HG02852 (cell line): ENCODE measurements at regions not wholly inside any gene's neighbourhood (a gene's known extent, or its start where the extent isn't known, plus 50 kb on each side); places are given as distances from the start of the nearest gene placed in this dataset.

Experiments used
- ATAC-seq: cut with Tn5 transposase; IDR thresholded peaks from one replicate; pipeline ENCODE4 v1.9.1; 2021; ENCODE audit warnings: mild to moderate bottlenecking, moderate library complexity; ENCODE audit not compliant: unreplicated experiment

- no peak for ATAC-seq
Measured at GRCh38 chr10:31081937-31082840, 50.5 kb upstream of the ZNF438 start.

GRCh38 chr10:31083765-31084184, 52.1 kb upstream of the ZNF438 start:
- ATAC-seq: no peak

- no peak for ATAC-seq
Measured at GRCh38 chr10:31087011-31087410, 55.3 kb upstream of the ZNF438 start.

- no peak for ATAC-seq
Measured at GRCh38 chr10:31087851-31088250, 56.2 kb upstream of the ZNF438 start.

GRCh38 chr10:31090894-31091607, 59.4 kb upstream of the ZNF438 start:
- peak; percentile 94 for ATAC-seq

GRCh38 chr10:31095677-31096560, 64.3 kb upstream of the ZNF438 start:
- ATAC-seq: no peak

GRCh38 chr10:31098046-31098445, 66.4 kb upstream of the ZNF438 start:
- ATAC-seq: no peak

- no peak for ATAC-seq
Measured at GRCh38 chr10:31099094-31099493, 67.4 kb upstream of the ZNF438 start.

GRCh38 chr10:31099664-31100063, 68.0 kb upstream of the ZNF438 start:
- ATAC-seq: no peak

GRCh38 chr10:31100115-31100601, 68.5 kb upstream of the ZNF438 start:
- no peak for ATAC-seq

- ATAC-seq: no peak
Measured at GRCh38 chr10:31100662-31101061, 69.0 kb upstream of the ZNF438 start.

GRCh38 chr10:31101123-31101522, 69.5 kb upstream of the ZNF438 start:
- ATAC-seq: peak; percentile 79

GRCh38 chr10:31102421-31102820, 70.8 kb upstream of the ZNF438 start:
- ATAC-seq: no peak

GRCh38 chr10:31103112-31103511, 71.4 kb upstream of the ZNF438 start:
- ATAC-seq: no peak

GRCh38 chr10:31112961-31113360, 81.3 kb upstream of the ZNF438 start:
- ATAC-seq: no peak

- ATAC-seq: no peak
Measured at GRCh38 chr10:31116226-31116625, 84.6 kb upstream of the ZNF438 start.

- no peak for ATAC-seq
Measured at GRCh38 chr10:31118556-31118955, 86.9 kb upstream of the ZNF438 start.

GRCh38 chr10:31120392-31120791, 88.7 kb upstream of the ZNF438 start:
- ATAC-seq: no peak

- ATAC-seq: no peak
Measured at GRCh38 chr10:31120961-31121685, 89.5 kb upstream of the ZNF438 start.
